ENCODE measurements at regions not wholly inside any gene's neighbourhood (a gene's known extent, or its start where the extent isn't known, plus 50 kb on each side); places are given as distances from the start of the nearest gene placed in this dataset.

- TF ChIP-seq CTCF (IDR thresholded peaks at IDR 0.05; ENCODE audit: low read depth, low read length, poor library complexity, severe bottlenecking) (no peak), EZH2phosphoT487 (IDR thresholded peaks at IDR 0.05; ENCODE audit: borderline replicate concordance, low read length) (no peak)
Observed at GRCh38 chr11:98566978-98567377, 453.8 kb upstream of the CNTN5 start.
